ENCODE measurements at regions not wholly inside any gene's neighbourhood (a gene's known extent, or its start where the extent isn't known, plus 50 kb on each side); places are given as distances from the start of the nearest gene placed in this dataset.
A peak's percentile ranks its signal among the peaks of the same experiment; 100 is the strongest.
"Not testable (repeated sequence)": the region's sequence is repeated elsewhere in the genome, so short reads cannot be mapped to it uniquely, and the experiment has no call there.

GRCh38 chr13:61215601-61216000, 200.0 kb downstream of the PCDH20 start:
- no peak for DNase-seq (ENCODE audit: low read depth)

- no peak for DNase-seq (ENCODE audit: low read depth)
Measured at GRCh38 chr13:61215116-61215515, 200.5 kb downstream of the PCDH20 start.

- DNase-seq (ENCODE audit: low read depth) = no peak
Measured at GRCh38 chr13:61214551-61214950, 201.1 kb downstream of the PCDH20 start.

DNA sequence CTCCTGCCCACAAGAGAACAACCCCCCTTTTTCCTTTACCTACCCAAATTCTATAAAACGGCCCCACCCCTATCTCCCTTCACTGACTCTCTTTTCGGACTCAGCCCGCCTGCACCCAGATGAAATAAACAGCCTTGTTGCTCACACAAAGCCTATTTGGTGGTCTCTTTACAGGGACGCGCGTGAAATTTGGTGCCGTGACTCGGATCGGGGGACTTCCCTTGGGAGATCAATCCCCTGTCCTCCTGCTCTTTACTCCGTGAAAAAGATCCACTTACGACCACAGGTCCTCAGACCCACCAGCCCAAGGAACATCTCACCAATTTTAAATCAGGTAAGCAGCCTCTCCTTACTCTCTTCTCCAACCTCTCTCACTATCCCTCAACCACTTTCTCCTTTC, 209.8 kb downstream of the PCDH20 start:
- DNase-seq (ENCODE audit: low read depth) = not testable (repeated sequence)

- no peak for DNase-seq (ENCODE audit: low read depth)
Measured at GRCh38 chr13:61204025-61204424, 211.6 kb downstream of the PCDH20 start.

- DNase-seq (ENCODE audit: low read depth) = no peak
Measured at GRCh38 chr13:61202042-61202441, 213.6 kb downstream of the PCDH20 start.

DNA sequence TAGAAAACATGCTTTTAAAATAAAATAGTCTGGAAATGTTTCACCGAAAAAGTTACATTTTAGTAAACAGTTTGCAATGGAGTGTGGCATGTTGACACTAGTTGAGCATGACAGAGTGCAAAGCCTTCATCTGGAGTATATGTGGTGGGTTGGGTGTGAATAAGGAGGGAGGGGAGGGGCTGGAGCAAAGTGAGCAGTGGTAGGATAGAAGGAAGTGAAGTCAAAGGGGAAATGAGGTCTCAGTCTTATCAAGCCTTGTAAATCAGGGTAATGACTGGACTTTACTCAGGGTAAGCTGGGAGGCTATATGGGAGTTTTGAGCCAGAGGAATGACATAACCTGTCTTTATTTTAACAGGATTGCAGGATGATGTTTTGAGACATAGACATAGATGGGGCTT, 222.8 kb downstream of the PCDH20 start:
- no peak for DNase-seq (ENCODE audit: low read depth)

GRCh38 chr13:61188057-61188456, 227.6 kb downstream of the PCDH20 start:
- DNase-seq (ENCODE audit: low read depth) = no peak

GRCh38 chr13:61187471-61187870, 228.2 kb downstream of the PCDH20 start:
- DNase-seq (ENCODE audit: low read depth) = no peak

GRCh38 chr13:61183670-61184069, 232.0 kb downstream of the PCDH20 start:
- DNase-seq (ENCODE audit: low read depth) = no peak

- DNase-seq (ENCODE audit: low read depth) = no peak
Measured at GRCh38 chr13:61180234-61180633, 235.4 kb downstream of the PCDH20 start.

DNA sequence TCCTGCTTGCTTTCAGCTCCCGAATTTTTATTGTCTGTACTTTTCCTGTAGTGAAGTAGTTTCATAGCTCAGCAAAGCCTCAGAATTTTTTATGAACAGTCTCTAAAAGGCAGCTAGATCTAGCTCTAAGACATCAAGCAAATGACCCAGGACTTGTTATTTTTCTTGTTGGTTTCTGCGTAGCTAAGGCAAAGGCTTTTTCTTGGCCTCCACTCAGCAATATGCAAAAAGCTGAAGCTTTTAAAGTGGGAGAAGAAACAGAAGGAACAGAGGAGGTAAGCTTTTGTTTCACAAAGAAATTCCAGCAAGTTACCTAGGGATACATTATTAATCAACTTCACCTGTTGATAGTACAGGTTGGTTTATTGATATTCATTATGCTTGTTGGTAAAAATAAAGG, 235.9 kb downstream of the PCDH20 start:
- DNase-seq (ENCODE audit: low read depth) = no peak

GRCh38 chr13:61170856-61171255, 244.8 kb downstream of the PCDH20 start:
- no peak for DNase-seq (ENCODE audit: low read depth)

DNA sequence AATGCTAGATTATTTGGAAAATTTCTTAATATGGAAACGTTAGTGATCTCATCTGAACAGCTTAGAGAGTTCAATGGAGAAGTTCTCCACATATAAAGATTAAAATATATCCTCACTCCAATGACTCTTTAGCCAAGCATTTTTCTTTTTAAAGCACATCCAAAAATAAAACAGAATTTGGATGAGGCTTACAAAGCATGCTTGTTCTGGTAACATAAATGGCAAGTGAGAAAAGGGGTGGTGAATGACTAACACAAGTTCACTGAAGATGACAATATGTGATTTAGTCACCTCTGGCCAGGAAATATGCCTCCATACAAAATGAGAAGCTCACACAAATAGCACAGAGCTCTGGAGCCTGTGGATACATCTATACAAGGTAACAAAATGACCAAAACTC, 253.0 kb downstream of the PCDH20 start:
- DNase-seq (ENCODE audit: low read depth) = peak; percentile 6

DNA sequence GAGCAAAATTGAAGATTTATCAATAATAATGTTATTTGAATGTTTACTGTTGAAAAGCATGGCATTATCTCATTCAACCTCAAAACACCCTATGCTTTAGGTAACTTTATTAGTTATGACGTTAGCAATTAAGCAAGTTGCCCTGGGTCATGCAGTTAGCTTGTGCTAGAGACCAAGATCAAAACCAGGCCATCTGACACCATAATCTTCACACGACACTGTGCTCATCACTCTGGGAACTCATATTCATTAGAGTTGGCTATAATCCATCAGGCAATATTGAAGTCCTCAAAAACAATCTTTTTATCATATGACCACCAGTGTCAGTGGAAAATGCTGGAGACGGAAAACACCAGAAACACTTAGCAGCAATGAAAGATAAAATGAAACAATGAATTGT, 253.5 kb downstream of the PCDH20 start:
- no peak for DNase-seq (ENCODE audit: low read depth)

GRCh38 chr13:61156753-61157152, 258.9 kb downstream of the PCDH20 start:
- DNase-seq (ENCODE audit: low read depth) = no peak

DNA sequence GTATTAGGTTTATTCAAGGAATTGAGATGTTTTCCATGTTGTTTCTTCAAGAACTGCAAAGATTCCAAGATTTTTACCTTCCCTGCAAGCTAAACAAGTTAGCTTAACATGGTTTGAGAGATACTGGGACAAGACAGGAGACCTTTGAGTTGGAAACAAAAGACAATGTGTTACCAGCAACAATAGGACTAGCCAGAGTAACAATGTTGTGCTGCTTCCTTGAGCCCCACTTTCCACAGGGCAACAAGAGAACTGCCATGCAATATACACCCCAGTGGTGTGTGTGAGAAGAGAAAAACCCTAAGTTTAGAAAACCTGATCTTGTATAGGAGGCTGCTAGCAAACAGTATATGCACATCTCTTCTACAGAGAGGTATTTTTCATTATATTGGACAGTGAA, 264.6 kb downstream of the PCDH20 start:
- DNase-seq (ENCODE audit: low read depth) = no peak

- no peak for DNase-seq (ENCODE audit: low read depth)
Measured at GRCh38 chr13:61149331-61149730, 266.3 kb downstream of the PCDH20 start.

GRCh38 chr13:61148691-61149315, 266.8 kb downstream of the PCDH20 start:
- DNase-seq (ENCODE audit: low read depth) = no peak

DNA sequence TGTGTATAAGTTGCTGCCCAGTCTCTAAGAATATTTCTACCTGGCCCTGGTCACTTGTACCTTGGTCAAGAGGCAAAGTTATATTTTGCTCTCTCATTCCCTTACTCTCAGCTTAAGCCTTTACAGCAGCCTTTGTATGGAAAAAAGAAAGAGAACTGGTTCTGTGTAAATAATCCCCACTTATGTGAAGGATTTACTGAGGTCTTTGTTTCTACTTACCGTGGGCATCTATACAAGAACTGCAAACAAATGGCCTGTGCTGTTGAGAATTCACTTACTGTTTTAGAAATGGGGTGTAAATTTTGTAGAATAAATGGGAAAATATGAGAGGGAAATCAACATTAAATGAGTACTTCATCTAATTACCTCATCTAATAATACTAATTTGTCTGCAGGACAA, 267.4 kb downstream of the PCDH20 start:
- no peak for DNase-seq (ENCODE audit: low read depth)

DNA sequence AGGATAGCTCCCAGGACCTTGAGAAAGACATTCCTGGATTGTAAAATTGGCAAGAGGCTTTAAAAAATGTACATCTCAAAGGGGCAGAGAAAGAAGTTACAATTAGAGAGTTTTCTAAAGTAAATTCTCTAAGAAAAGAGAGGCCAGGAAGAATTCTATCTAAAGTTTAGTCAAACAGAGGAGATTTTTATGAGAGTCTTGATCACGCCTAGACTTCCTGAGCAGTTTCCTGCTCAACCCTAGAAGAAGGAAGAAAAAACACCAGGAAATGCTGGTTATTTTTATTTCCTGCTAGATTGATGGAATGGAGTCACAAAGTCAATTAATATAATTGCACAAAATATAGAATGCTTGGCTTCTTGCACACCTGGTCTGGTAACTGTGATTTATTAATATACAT, 269.1 kb downstream of the PCDH20 start:
- no peak for DNase-seq (ENCODE audit: low read depth)

DNA sequence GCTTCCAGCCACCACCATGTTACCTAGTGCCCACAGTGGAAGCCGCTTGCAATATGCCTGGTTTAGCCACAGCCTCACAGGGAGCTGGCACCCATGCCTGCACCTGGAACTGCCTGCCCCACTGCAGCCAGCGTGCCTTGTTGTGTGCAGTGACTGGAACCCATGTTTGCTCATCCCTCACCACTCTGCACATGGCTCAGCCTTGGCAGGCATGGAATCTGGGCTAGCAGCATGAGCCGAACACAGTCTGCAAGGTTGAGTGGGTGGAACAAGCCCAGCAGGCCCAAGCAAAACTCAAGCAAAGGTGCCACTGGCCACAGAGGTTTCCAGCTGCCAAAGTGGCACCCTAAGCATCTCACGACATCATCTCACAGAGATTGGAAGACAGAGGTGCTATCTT, 269.5 kb downstream of the PCDH20 start:
- DNase-seq (ENCODE audit: low read depth) = no peak

- no peak for DNase-seq (ENCODE audit: low read depth)
Measured at GRCh38 chr13:61144834-61145593, 270.6 kb downstream of the PCDH20 start.
